ENCODE measurements at regions not wholly inside any gene's neighbourhood (a gene's known extent, or its start where the extent isn't known, plus 50 kb on each side); places are given as distances from the start of the nearest gene placed in this dataset.

- no peak for TF ChIP-seq NFIC (IDR thresholded peaks at IDR 0.05; ENCODE audit: low read depth, low read length)
- no peak for TF ChIP-seq MEF2A (IDR thresholded peaks at IDR 0.05; ENCODE audit: insufficient read depth, low read depth, low read length)
- TF ChIP-seq RUNX3 (IDR thresholded peaks at IDR 0.05; ENCODE audit: low read length) = no peak
Observed at GRCh38 chr2:84209941-84210340, 249.1 kb downstream of the SUCLG1 start (continued).

GRCh38 chr2:84204995-84205394 lies 254.1 kb downstream of the SUCLG1 start:
- no peaks in the 10 kb centered on the region for H4K20me1 ChIP-seq (ENCODE audit: control insufficient read depth, insufficient read depth)
- TF ChIP-seq BCLAF1 (IDR thresholded peaks at IDR 0.05) (no peak), RB1 (IDR thresholded peaks at IDR 0.05; ENCODE audit: borderline replicate concordance) (no peak), SMAD1 (IDR thresholded peaks at IDR 0.05; ENCODE audit: low read depth, partially characterized antibody) (no peak), FOS (IDR thresholded peaks at IDR 0.05; ENCODE audit: borderline replicate concordance, extremely low read depth, insufficient read length) (no peak), ZNF384 (IDR thresholded peaks at IDR 0.05; ENCODE audit: borderline replicate concordance, low read depth, low read length) (no peak), E2F4 (IDR thresholded peaks at IDR 0.05; ENCODE audit: low read depth, low read length) (no peak), BHLHE40 (IDR thresholded peaks at IDR 0.05; ENCODE audit: borderline replicate concordance in 1 of 2, low read depth in 2 of 2, low read length in 1 of 2) (no peak), STAT3 (IDR thresholded peaks at IDR 0.05; ENCODE audit: low read depth, low read length) (no peak), NR2F1 (conservative IDR thresholded peaks at IDR 0.05) (no peak), NBN (IDR thresholded peaks at IDR 0.05) (no peak)
- in situ Hi-C loops (cut with MboI) = no loop called here
- no TSS peak for BruUV-seq (replicated peaks)
- intact Hi-C loops (cut with micrococcal nuclease; ENCODE audit: unreplicated experiment) = no loop called here
- H2AFZ ChIP-seq (ENCODE audit: control insufficient read depth, low read depth, low read length) = no peak overlapping the region
- SMC1A ChIA-PET (ENCODE audit: uncharacterized antibody, unreplicated experiment) = no interaction called here
- H3K9me3 ChIP-seq (replicated peaks; ENCODE audit: control insufficient read depth, insufficient read depth, low read length) = no peaks in the 10 kb centered on the region
- 43% methylated on average over 3 of the region's 3 CpGs for WGBS (ENCODE audit: insufficient coverage, insufficient replicate concordance, low lambda C conversion rate, missing lambda C conversion rate)
- H3K4me3 ChIP-seq = no peak overlapping the region
- no peaks in the 10 kb centered on the region for H3K36me3 ChIP-seq (ENCODE audit: control insufficient read depth in 2 of 2, insufficient read depth in 2 of 2, low read length in 1 of 2)
- H3K79me2 ChIP-seq (ENCODE audit: control insufficient read depth, insufficient read depth, low read length) = no peaks in the 10 kb centered on the region
- DNase-seq (ENCODE audit: low read depth, low spot score) (no peak), ATAC-seq (no peak), FAIRE-seq (no peak)
- no peak overlapping the region for H3K9ac ChIP-seq (ENCODE audit: control insufficient read depth, insufficient read depth, low read length)
- POLR2A ChIA-PET = no interaction called here
- RAD21 ChIA-PET (ENCODE audit: unreplicated experiment) = no interaction called here
- no peak overlapping the region for H3K27ac ChIP-seq (ENCODE audit: control insufficient read depth, insufficient read depth)
- no peaks in the 10 kb centered on the region for H3K4me1 ChIP-seq (ENCODE audit: control insufficient read depth, insufficient read depth, low read length)
- H3K27me3 ChIP-seq (replicated peaks in 1 of 2; ENCODE audit: control insufficient read depth in 2 of 2, insufficient read depth in 2 of 2, low read length in 1 of 2) = no peaks in the 10 kb centered on the region; a peak in 1 of 4 replicates
- no peak overlapping the region for H3K4me2 ChIP-seq (ENCODE audit: control insufficient read depth, insufficient read depth)
- CTCF ChIA-PET = no interaction called here
